Left cardiac atrium (tissue), 4 donors: ENCODE measurements at regions not wholly inside any gene's neighbourhood (a gene's known extent, or its start where the extent isn't known, plus 50 kb on each side); places are given as distances from the start of the nearest gene placed in this dataset.
"Not testable (repeated sequence)": the region's sequence is repeated elsewhere in the genome, so short reads cannot be mapped to it uniquely, and the experiment has no call there.

Experiments
- ATAC-seq, 2 donors: fragments of 200-7000 bp; cut with Tn5 transposase; one replicate each; pipeline ENCODE4 v1.9.1; 2020; ENCODE audit warnings: mild to moderate bottlenecking in 2 of 2, moderate library complexity in 2 of 2
- DNase-seq: peaks from one replicate; pipeline ENCODE4 v3.0.0-alpha.2; 2020
- intact Hi-C, 2 donors: fragments of 100-400 bp; cut with DNase I; formaldehyde crosslinking; loops; one replicate each; pipeline versions ENCODE4 v1.14.1 to v1.15.1; 2022 to 2023
- donor health status: DM: no; HTN: yes; CAD: no.
- donor health status: DM: no; HTN: yes; CAD: no; lungs with severe emphysema.
- donor health status: DM: yes; HTN: yes; CAD: no.
- donor health status: Dilated cardiomyopathy.

DNA sequence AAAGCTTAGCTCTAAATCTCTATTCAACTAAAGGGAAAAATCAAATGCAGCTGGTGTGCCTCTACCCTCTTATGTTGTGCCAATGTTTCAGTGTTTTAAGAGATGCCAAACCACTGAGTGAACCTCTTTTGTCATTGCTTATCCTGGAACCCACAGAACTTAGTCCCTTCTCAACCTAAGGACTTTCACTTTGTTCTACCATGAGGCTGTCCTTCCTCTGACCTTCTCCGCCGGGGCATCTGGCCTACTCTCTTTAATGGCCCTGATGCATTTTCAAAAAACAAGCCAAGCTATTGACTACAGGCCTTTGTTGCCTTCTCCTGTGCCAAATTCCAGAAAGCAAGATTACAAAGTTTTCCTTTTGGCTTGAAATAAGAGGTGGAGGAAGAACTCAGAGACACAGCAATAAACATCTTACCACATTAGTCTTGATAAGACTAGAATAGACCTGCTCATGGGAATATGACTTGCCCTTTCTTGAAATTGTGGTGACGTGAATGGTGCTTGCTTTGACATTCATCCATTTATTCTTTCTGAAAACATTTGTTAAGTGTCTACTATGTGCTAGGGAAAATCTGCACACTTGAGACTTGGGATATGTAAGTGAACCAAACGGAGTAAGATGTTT lies 253.2 kb upstream of the SMIM30 start:
- DNase-seq (no peak), ATAC-seq (peak in 1 of 2 donors; percentile 43)
- intact Hi-C loops = no loop called here

DNA sequence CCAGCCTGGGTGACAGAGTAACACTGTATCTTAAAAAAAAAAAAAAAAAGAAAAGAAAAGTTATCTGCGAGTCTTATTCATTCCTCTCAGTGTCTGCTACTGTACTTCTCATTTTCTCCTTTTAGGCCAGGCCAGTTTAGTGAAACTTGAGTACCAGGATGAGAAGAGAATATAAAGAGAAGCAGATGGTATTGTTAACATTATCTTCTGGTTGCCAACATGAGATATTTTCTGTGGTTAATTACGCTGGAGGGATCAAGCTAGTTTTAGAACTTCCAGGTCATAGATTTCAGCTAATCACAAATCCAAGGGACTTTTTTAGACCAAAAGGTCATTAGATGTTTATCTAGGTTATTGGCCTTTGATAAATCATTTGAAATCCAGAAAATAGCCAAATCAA lies 252.6 kb upstream of the SMIM30 start:
- intact Hi-C loops = no loop called here
- no peak for ATAC-seq
- no peak for DNase-seq

DNA sequence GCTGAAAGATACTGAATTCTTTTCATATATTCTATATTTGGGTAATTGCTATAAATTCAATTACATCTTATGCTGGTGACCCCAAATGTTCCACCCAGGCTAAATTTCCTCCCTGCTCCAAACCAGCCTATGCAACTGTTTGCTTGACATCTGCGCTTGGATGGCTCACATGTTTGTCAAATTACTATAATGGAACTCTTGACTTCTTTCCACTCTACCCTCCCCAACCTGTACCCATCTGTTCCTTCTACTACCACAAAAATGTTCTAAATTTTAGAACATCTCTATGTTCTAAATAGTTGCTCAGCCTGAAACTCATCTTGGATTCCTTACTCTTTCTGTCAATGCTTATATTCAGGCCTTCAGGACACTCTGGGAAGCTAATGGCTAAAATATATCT lies 249.9 kb upstream of the SMIM30 start:
- DNase-seq (no peak), ATAC-seq (no peak)
- intact Hi-C loops = no loop called here

DNA sequence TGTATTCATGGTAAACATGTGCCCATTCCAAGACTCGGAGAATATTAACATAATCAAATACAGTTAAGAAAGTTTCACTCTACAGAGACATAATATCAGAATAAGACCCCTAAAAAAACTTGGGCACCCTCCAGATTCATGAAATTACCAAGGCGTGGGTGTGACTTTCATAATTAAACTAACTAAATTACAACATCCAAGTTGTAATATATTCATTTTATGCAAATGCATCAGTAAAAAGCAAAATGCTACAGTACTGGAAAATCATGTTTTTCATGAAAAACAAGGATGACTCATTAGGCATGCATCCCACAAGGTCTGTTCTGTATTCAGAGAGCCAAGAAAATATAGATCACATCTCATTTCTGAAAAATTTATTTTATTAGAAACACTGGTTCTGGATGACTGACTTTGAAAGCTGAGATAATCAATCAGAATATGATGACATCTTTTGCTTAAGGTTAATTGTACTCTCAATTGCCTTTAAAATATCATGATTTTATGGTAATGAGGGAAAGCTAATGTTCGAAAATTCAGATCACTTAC lies 248.8 kb upstream of the SMIM30 start:
- intact Hi-C loops = no loop called here
- no peak for ATAC-seq
- DNase-seq = no peak

DNA sequence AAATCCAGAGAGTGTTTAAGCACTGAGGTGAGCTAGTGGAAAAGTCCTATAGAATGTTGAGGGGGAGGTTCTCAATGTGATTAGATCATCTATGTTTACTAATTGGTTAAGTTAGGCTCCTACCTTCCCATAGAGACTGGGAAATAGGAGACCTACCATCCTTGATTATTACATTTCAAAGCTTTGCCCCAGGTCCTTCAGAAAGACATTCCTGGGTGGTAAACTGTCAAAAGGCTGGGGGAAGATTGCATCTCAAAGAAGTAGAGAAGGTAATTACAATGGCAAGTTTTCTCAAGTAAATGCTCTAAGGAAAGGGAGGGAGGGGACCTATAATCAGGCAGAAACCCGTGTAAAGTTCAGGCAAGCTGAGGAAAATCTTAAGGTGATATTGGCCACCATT lies 247.8 kb upstream of the SMIM30 start:
- no peak for ATAC-seq
- intact Hi-C loops = no loop called here
- no peak for DNase-seq

DNA sequence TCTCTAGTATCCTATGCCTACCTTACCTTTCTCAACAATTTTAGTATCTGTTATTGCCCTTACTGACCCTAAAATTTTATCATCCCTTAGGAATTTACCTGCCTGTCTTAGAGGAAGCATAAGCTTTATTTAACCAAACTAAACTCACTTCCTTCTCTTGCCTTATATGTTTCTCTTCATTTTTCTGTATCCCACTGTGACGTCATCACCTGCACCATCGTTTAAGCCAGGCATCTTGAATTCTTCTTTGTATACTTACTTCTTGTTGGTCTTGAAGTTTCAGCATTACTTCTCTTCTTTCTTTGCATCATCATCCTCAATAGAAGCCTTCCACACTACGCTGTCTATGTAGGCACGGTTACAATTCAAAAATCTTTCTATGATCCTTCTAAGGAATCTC lies 231.0 kb upstream of the SMIM30 start:
- no peak for ATAC-seq
- intact Hi-C loops = no loop called here

DNA sequence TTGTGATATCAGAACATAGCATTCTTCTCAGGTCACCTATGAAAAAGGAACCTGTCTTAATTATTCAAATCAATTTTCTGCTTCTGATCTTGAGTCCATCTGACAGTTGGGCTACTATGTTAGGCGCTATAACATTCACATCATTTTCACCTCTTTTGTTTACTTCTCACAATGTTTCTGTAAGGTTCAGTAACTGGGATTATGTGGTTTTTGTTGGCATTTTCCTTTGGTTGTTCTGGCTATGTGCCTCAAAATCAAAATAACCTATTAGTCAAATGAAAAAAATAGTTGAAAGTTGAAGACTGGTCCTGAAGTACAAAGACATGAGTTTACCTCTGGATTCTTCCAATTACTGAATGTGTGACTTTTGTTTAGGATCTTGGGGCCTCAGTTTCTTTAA lies 221.3 kb upstream of the SMIM30 start:
- no peak for DNase-seq
- intact Hi-C loops = no loop called here
- no peak for ATAC-seq

More for the DNA sequence above, 231.0 kb upstream of the SMIM30 start:
- DNase-seq = no peak

DNA sequence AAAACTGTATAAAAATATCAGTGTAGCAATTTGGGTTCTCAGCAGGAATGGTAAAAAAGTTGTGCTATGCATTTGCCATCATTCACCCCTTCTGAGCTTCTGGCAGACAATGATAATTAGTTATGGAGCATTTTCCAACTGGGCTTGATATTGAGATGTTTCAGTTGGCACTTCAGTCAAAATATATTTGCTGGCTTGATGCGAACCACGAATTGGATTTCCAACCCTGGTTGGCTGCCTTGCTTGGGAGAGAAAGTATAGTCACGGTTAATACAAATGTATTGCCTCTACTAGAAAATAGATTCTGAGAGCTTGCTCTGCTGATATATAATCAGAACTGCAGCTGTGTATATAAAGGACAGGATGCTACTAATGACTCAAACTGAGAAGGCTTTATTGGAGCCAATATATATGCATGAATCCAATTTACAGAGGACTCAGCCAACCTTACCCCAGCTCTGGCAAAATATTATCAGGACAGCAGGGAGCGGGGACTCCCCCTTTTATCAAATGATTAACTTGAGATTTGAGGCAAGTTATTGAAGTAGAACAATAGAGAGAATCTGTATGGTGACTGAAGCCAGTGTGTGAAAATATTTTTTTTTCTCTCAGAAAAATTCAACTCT lies 219.8 kb upstream of the SMIM30 start:
- intact Hi-C loops = no loop called here
- no peak for DNase-seq
- ATAC-seq = no peak

DNA sequence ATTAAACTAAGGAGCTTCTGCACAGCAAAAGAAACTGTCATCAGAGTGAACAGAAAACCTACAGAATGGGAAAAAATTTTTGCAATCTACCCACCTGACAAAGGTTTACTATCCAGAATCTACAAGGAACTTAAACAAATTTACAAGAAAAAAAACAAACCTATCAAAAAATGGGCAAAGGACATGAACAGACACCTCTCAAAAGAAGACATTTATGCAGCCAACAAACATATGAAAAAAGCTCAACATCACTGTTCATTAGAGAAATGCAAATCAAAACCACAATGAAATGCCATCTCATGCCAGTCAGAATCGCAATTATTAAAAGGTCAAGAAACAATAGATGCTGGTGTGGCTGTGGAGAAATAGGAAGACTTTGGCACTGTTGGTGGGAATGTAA lies 218.5 kb upstream of the SMIM30 start:
- ATAC-seq, DNase-seq, intact Hi-C loops: not testable (repeated sequence)

DNA sequence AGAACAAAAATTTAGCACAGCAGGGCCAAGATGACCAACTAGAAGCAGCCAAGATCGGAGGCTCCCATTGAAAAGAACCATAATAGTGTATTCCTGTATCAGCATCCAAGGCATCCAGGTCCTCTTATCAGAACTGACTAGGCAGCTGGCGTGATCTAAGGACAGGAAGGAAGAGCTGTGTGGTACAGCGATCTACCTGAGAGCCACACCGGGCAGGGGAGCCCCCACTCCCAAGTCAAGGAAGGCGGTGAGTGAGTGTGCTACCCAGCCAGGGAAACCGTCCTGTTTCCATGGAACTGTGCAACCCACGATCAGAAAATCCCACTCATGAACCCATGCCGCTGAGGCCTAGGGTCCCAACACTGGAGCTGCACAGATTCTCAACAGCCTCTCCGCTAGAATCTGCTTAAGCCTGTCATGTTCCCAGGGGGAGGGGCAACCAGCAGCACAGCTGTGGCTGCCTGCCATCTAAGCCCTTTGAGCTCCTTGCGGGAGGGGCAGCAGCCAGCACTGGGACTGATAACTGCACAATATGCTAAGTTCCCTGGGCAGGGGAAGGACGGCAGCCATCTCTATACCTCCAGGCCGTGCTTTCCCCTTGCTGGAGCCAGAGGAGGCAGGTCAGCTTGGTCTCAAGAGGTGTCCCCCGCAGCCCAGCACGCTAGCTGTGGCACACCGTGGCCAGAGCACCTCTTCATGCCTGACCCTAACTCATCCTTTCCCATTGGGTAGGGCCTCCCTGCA lies 213.0 kb upstream of the SMIM30 start:
- DNase-seq (peak; percentile 17), ATAC-seq (peak in 1 of 2 donors; percentile 53)
- intact Hi-C loops = no loop called here

DNA sequence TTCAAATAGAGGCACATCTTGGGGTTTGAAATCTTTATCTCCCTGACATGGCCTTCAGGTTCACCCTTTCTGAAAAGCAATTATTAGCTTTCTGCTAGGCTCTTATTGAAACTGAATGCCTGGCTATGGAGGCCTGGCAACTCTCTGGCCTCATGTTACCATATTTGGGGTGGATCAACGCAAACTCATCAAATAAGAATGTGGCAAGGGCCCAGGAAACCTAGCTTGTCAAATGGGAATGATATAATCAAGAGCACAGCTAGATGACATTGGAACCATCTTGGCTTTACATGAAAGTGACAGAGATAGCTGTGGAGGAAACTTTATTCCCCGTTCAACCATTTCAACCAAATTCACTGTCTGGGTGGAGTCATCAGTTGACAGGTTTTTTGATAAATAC lies 202.8 kb upstream of the SMIM30 start:
- ATAC-seq = no peak
- no peak for DNase-seq
- intact Hi-C loops = no loop called here

DNA sequence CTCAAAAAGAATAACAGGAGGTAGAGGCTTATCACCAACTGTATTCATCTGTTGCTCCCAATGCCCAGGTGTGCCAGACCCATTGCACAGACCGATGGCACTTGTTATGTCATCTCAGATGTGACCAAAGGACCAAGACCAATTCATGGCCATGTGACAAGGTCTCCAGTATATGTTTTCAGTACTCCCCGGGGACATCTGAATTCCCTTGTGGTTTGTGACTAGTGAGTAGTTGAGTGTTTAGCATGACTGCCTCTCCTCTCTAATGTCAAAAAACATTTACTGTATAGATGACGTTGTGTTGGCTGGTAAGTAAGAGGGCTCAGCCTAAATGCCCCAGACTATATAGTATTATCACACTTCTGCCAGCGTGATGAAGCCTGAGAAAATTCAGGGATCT lies 202.1 kb upstream of the SMIM30 start:
- no peak for ATAC-seq
- intact Hi-C loops = no loop called here
- no peak for DNase-seq

DNA sequence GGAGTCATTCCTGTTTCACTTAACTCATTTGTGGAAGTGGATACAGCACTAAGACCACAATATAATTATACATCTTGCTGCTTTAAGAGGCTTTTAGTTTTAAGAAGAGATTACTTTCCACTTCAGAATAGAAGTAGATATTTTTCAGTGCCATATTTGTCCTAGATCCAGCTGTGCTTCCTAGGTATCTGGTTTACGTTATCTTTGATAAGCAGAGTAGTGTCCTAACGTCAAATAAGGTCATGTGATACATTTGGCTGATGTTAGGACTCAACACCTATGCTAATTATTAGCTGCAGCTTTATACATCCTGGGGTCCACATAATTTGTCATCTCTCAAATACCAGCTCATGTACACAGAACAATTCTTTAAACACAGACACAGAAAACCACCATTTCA lies 196.2 kb upstream of the SMIM30 start:
- no peak for ATAC-seq
- DNase-seq = no peak
- intact Hi-C loops = no loop called here

DNA sequence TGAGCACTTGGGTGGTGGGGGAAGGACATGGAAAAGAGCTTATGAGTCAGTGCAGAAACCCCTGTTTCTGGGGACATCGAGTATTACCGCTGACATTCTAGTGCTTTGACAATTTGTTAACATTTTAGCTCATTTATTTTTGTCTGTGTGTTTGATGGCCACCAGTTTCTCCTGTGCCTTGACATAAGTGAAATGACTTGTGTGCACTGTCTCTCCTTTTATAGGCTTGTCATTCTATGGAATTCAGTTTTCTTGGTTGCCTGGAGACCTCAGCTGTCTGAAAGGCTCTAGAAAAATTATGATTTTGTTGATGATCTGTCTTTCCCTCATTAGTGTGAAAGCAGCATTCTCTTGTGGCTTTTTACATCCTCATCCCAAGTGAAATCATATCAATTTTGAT lies 190.0 kb upstream of the SMIM30 start:
- no peak for ATAC-seq
- intact Hi-C loops = no loop called here
- no peak for DNase-seq

DNA sequence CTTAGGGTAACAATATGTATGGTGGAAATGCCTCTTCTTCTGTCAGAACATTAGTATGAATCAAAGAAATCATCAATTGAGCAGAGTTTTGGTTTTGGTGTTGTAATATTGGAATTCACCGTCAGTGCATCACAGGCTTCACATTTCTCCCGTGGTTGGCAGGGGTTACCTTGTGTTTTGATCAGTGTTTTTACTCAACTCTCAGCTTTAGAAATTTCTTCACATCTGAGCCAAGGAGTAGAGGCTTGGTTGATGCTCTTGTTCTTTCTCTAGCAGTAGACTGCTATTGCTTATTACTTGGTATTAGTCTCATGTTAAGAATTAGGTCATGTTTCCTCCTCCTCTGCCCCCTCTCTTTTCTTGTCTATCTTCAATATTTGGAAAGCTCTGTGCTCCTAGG lies 188.8 kb upstream of the SMIM30 start:
- no peak for DNase-seq
- no peak for ATAC-seq
- intact Hi-C loops = no loop called here

DNA sequence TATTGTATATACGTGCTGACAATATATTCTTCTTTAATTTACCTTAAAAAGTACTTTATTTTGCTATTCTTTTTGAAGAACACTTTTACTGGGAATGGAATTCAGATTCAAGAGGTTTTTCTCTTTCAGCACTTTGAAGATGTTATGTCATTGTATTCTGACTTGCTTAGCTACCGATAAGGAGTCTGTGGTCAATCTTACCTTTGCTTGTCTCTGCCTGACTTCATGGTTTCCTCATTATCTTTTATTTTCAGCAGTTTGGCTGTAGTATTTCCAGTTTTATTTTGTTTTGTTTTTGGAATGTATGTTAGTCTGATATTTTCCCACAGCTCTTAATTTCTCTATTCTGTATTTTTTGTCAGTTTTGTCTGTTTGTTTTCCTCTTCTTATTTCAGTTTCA lies 187.9 kb upstream of the SMIM30 start:
- ATAC-seq (no peak), DNase-seq (no peak)
- intact Hi-C loops = no loop called here

DNA sequence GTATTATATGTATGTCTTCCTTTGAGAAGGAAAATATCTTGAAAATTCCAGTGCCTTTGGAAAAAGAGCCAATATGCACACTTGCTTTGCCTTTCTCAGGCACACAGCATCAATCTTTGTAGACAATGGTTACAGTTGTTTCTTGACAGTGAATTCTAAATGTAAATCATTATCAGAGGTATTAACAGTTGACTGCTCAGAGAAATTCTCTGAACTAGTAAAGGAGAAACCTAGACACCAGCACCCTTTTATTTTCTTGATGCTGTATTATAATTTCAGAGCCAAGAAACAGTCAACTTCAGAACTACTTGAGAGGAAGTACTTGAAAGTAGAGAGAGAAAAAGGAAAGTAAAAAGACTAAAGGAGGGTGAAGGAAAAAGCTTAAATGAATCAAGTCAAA lies 185.8 kb upstream of the SMIM30 start:
- ATAC-seq (no peak), DNase-seq (no peak)
- intact Hi-C loops = no loop called here

DNA sequence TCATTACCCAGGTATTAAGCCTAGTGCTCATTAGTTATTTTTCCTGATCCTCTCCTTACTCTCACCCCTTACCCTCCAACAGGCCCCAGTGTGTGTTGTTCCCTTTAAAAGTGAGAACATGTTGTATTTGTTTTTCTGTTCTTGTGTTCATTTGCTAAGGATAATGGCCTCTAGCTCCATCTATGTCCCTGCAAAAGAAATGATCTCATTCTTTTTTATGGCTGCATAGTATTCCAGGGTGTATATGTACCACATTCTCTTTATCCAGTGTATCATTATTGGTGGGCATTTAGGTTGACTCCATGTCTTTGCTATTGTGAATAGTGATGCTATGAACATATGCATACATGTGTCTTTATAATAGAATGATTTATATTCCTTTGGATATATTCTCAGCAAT lies 185.0 kb upstream of the SMIM30 start:
- ATAC-seq, intact Hi-C loops, DNase-seq: not testable (repeated sequence)

DNA sequence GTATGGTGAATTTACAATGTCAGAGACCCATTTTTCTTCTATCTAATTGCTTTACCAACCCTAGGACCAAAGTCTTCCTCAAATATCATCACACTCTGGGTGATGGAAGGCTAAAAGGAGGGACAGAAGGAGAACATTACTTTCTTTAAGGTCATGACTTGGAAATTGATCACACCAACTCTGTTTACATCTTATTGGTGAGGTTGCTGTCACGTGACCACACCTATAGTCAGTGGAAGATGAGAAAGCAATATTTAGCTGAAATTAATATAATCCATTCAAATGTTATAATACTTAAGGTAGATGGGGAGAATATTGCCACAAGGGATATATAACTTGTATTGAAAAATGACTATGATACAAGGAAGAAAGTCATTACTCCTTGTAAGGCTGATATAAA lies 183.6 kb upstream of the SMIM30 start:
- ATAC-seq = no peak
- intact Hi-C loops = no loop called here
- DNase-seq = no peak

DNA sequence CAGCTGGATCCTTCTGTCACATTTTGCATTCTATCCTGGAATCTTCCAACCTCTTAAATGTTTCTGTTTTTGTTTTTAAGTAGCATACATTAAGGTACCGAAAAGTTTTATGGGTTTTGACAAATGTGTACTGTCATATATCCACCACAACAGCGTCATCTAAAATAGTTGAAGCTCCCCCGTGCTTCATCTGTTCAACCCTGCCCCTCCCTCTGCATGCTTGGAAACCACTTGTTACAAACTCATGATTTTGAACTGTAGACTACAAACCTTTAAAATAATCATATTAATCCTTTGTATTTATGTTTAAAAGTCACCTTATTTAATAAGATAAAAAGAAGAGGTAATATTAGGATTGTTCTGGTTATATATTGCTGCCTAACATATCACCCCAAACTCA lies 182.8 kb upstream of the SMIM30 start:
- DNase-seq (no peak), ATAC-seq (no peak)
- intact Hi-C loops = no loop called here

DNA sequence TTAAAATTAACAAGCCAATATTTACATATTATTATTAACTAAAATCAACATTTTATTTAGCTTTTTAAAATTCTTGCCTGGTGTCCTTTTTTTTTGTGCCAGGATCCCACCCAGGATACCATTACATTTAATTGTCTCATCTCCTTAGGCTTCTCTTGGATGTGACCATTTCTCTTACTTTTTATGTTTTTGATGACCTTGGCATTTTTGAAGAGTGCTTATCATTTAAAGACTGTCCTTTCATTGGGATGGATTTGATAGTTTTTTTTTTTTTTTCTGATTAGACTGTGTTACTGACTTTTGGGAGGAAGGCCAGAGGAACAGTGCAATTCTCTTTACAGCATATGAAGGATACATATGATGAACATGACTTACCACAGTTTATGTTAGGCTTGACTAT lies 181.4 kb upstream of the SMIM30 start:
- DNase-seq (no peak), ATAC-seq (no peak)
- intact Hi-C loops = no loop called here
